ENCODE measurements at regions not wholly inside any gene's neighbourhood (a gene's known extent, or its start where the extent isn't known, plus 50 kb on each side); places are given as distances from the start of the nearest gene placed in this dataset.

- DNase-seq: no peak
Observed at GRCh38 chr7:115883629-115884028, 146.9 kb downstream of the TFEC start.

- no peak for DNase-seq
Observed at GRCh38 chr7:115881476-115881875, 149.1 kb downstream of the TFEC start.

- no peak for DNase-seq
Observed at GRCh38 chr7:115879171-115879570, 151.4 kb downstream of the TFEC start.

GRCh38 chr7:115869801-115870200 is 160.8 kb downstream of the TFEC start:
- no peak for DNase-seq

GRCh38 chr7:115869190-115869589 is 161.4 kb downstream of the TFEC start:
- no peak for DNase-seq

- DNase-seq: no peak
Observed at GRCh38 chr7:115868369-115868768, 162.2 kb downstream of the TFEC start.

- peak in 1 of 2 donors; percentile 16 for DNase-seq
Observed at GRCh38 chr7:115864082-115864481, 166.5 kb downstream of the TFEC start.

- DNase-seq: peak; percentile 60 to 62
Observed at GRCh38 chr7:115851291-115851690, 179.3 kb downstream of the TFEC start.

GRCh38 chr7:115850774-115851173 is 179.8 kb downstream of the TFEC start:
- no peak for DNase-seq

GRCh38 chr7:115844857-115845256 is 185.7 kb downstream of the TFEC start:
- no peak for DNase-seq

GRCh38 chr7:115840702-115841101 is 189.9 kb downstream of the TFEC start:
- no peak for DNase-seq

- no peak for DNase-seq
Observed at GRCh38 chr7:115838829-115839228, 191.7 kb downstream of the TFEC start.

GRCh38 chr7:115831371-115831770 is 199.2 kb downstream of the TFEC start:
- DNase-seq: peak; percentile 60 to 67

- DNase-seq: no peak
Observed at GRCh38 chr7:115827305-115828045, 203.1 kb downstream of the TFEC start.

GRCh38 chr7:115825456-115826115 is 205.0 kb downstream of the TFEC start:
- no peak for DNase-seq

- DNase-seq: no peak
Observed at GRCh38 chr7:115822801-115823200, 207.8 kb downstream of the TFEC start.

GRCh38 chr7:115822380-115822779 is 208.2 kb downstream of the TFEC start:
- DNase-seq: no peak

- no peak for DNase-seq
Observed at GRCh38 chr7:115816318-115816974, 214.1 kb downstream of the TFEC start.

GRCh38 chr7:115812794-115813193 is 217.8 kb downstream of the TFEC start:
- DNase-seq: no peak

GRCh38 chr7:115805458-115805857 is 225.1 kb downstream of the TFEC start:
- no peak for DNase-seq

GRCh38 chr7:115802415-115802814 is 228.1 kb downstream of the TFEC start:
- no peak for DNase-seq

GRCh38 chr7:115799430-115799829 is 231.1 kb downstream of the TFEC start:
- no peak for DNase-seq

- DNase-seq: no peak
Observed at GRCh38 chr7:115793958-115794702, 236.4 kb downstream of the TFEC start.

Measured in inflammatory macrophage (primary cell).